HEK293 (cell line): ENCODE measurements at regions not wholly inside any gene's neighbourhood (a gene's known extent, or its start where the extent isn't known, plus 50 kb on each side); places are given as distances from the start of the nearest gene placed in this dataset.

Experiments
- CTCF ChIP-seq: fragments of 450-650 bp; formaldehyde crosslinking; IDR thresholded peaks from 2 replicates; pipeline ENCODE4 v1.5.1; 2016; ENCODE audit warnings: missing biosample characterization, missing genetic modification characterization
- GLI4 ChIP-seq: fragments of 450-650 bp; formaldehyde crosslinking; IDR thresholded peaks from 2 replicates; pipeline ENCODE4 v1.5.1; 2016; ENCODE audit warnings: missing biosample characterization, missing genetic modification characterization
- YY2 ChIP-seq: fragments of 450-650 bp; formaldehyde crosslinking; IDR thresholded peaks from 2 replicates; pipeline ENCODE4 v1.5.1; 2016; ENCODE audit warnings: missing biosample characterization, missing genetic modification characterization
- ZBTB6 ChIP-seq: fragments of 450-650 bp; formaldehyde crosslinking; IDR thresholded peaks from 2 replicates; pipeline ENCODE4 v1.5.1; 2017; ENCODE audit warnings: missing biosample characterization, missing genetic modification characterization
- ZNF121 ChIP-seq: fragments of 450-650 bp; formaldehyde crosslinking; IDR thresholded peaks from 2 replicates; pipeline ENCODE4 v1.5.1; 2016; ENCODE audit warnings: missing biosample characterization, missing genetic modification characterization
- ZNF169 ChIP-seq: fragments of 450-650 bp; formaldehyde crosslinking; IDR thresholded peaks from 2 replicates; pipeline ENCODE4 v1.5.1; 2016; ENCODE audit warnings: missing biosample characterization, missing genetic modification characterization
- ZNF266 ChIP-seq: fragments of 450-650 bp; formaldehyde crosslinking; IDR thresholded peaks from 2 replicates; pipeline ENCODE4 v1.5.1; 2016; ENCODE audit warnings: missing biosample characterization, missing genetic modification characterization, low read depth
- ZNF302 ChIP-seq: fragments of 450-650 bp; formaldehyde crosslinking; IDR thresholded peaks from 2 replicates; pipeline ENCODE4 v1.5.1; 2016; ENCODE audit warnings: missing biosample characterization, missing genetic modification characterization, low read depth
- ZNF335 ChIP-seq: fragments of 450-650 bp; formaldehyde crosslinking; conservative IDR thresholded peaks from 2 replicates; pipeline ENCODE4 v1.5.1; 2016; ENCODE audit warnings: missing biosample characterization, missing genetic modification characterization
- ZNF449 ChIP-seq: fragments of 450-650 bp; formaldehyde crosslinking; IDR thresholded peaks from 2 replicates; pipeline ENCODE4 v1.5.1; 2017; ENCODE audit warnings: missing biosample characterization, mild to moderate bottlenecking, missing genetic modification characterization, moderate library complexity
- ZNF776 ChIP-seq: fragments of 450-650 bp; formaldehyde crosslinking; IDR thresholded peaks from 2 replicates; pipeline ENCODE4 v1.5.0; 2017; ENCODE audit warnings: missing biosample characterization, missing genetic modification characterization, borderline replicate concordance
- ZNF792 ChIP-seq: fragments of 450-650 bp; formaldehyde crosslinking; IDR thresholded peaks from 2 replicates; pipeline ENCODE4 v1.5.1; 2016; ENCODE audit warnings: missing biosample characterization, missing genetic modification characterization

DNA sequence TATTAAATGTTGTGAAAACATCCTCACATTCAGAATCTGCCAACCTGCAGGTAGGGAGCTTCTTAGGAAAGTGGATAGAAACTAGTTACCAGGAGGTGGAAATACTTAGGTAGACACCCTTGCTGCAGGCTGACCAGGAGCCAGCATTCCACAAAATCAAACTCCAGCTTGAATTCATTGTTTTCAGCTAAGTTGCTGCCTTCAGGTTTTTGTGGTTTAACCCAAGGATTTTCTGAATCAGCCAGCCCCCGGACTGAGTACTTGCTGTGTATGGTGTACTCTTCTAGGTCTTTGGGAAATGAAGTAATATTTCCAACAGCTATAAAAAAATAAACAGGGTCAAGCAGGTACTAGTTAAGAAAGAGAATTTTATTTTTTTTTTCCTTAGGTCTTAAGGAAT, 192.1 kb upstream of the CHST9 start:
- TF ChIP-seq CTCF (tag by site-specific recombination), result no peak
- TF ChIP-seq YY2 (tag by site-specific recombination), result no peak
- no peak for TF ChIP-seq ZNF335 (tag by site-specific recombination)
- no peak for TF ChIP-seq ZNF792
- no peak for TF ChIP-seq ZNF121 (tag by site-specific recombination)
- TF ChIP-seq ZBTB6 (tag by site-specific recombination), result no peak
- no peak for TF ChIP-seq ZNF169 (tag by site-specific recombination)
- no peak for TF ChIP-seq ZNF449
- no peak for TF ChIP-seq GLI4 (tag by site-specific recombination)
- no peak for TF ChIP-seq ZNF302 (tag by site-specific recombination)
- TF ChIP-seq ZNF776, result no peak
- no peak for TF ChIP-seq ZNF266 (tag by site-specific recombination)
